Loucy (cell line): ENCODE measurements at regions not wholly inside any gene's neighbourhood (a gene's known extent, or its start where the extent isn't known, plus 50 kb on each side); places are given as distances from the start of the nearest gene placed in this dataset.

Experiments used
- EZH2phosphoT487 ChIP-seq: fragments of 200-600 bp; IDR thresholded peaks from 2 replicates; pipeline ENCODE4 v1.6.1; 2018; ENCODE audit warnings: antibody characterized with exemption, mild to moderate bottlenecking, moderate library complexity, borderline replicate concordance
- TF ChIP-seq, protein P1 (sequence below): fragments of 200-600 bp; sonication (generic); conservative IDR thresholded peaks from 2 replicates; pipeline ENCODE4 v1.5.1; 2014; ENCODE audit warnings: mild to moderate bottlenecking, antibody characterized with exemption, low read length

DNA sequence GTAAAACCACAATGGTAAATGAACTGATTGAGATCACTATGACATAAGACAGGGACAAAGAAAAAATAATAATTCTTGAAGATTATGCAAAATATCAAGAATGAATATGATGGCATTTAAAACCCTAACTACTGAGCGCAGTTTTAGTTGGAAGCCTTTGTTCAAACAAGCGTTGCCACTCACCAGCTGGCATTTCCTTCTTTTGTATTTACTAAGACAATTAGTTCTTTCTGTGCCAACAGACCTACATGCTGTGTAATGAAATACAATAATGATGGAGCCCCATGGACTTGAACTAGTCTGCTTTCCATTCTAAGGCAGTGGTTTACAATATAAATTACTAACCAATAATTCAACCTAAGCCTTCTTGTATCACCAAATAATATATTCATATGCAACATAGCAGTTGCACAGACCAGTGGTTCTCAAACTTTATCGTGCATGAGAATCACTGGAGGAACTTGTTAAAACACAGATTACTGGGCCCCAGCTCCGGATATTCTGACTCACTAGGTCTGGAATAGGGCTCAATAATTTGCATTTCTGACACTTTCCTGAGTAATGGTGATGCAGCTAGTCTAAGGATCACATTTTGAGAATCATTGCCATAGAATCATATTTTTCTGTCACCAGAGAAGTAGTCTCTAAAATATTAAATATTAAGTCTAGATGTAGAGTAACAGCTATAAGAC lies 196.4 kb upstream of the MAGEB18 start:
- TF ChIP-seq, protein P1, sequence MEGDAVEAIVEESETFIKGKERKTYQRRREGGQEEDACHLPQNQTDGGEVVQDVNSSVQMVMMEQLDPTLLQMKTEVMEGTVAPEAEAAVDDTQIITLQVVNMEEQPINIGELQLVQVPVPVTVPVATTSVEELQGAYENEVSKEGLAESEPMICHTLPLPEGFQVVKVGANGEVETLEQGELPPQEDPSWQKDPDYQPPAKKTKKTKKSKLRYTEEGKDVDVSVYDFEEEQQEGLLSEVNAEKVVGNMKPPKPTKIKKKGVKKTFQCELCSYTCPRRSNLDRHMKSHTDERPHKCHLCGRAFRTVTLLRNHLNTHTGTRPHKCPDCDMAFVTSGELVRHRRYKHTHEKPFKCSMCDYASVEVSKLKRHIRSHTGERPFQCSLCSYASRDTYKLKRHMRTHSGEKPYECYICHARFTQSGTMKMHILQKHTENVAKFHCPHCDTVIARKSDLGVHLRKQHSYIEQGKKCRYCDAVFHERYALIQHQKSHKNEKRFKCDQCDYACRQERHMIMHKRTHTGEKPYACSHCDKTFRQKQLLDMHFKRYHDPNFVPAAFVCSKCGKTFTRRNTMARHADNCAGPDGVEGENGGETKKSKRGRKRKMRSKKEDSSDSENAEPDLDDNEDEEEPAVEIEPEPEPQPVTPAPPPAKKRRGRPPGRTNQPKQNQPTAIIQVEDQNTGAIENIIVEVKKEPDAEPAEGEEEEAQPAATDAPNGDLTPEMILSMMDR: no peak
- TF ChIP-seq EZH2phosphoT487: no peak
